H1 (cell line): ENCODE measurements at regions not wholly inside any gene's neighbourhood (a gene's known extent, or its start where the extent isn't known, plus 50 kb on each side); places are given as distances from the start of the nearest gene placed in this dataset.

Experiments
- CTCF ChIA-PET: fragments of 300-600 bp; sonication (Branson Sonifier 250); formaldehyde crosslinking; loops from one replicate; lab custom pipeline; 2021; ENCODE audit not compliant: partially characterized antibody; lab: Charles Lee
- POLR2A ChIA-PET: fragments of 300-600 bp; sonication (Branson Sonifier 250); formaldehyde crosslinking; loops from one replicate; lab custom pipeline; 2021; ENCODE audit warnings: inconsistent platforms; ENCODE audit not compliant: partially characterized antibody; lab: Charles Lee
- DNase-seq, 2 experiments: peaks; one replicate each; pipeline versions ENCODE4 v3.0.0 to v3.0.0-alpha.2; 2010 to 2022; ENCODE audit warnings: low spot score in 2 of 2, low read depth in 1 of 2, mixed read lengths in 1 of 2
- FAIRE-seq: peaks from 2 replicates; lab custom pipeline; 2011; peaks lifted over from hg19 to GRCh38; lab: Jason Lieb, UNC
- H2AFZ ChIP-seq: 2 replicates; pipeline ENCODE4 v1.8.1; 2012; ENCODE audit warnings: low read length, inconsistent platforms
- H2AK5ac ChIP-seq: 2 replicates; pipeline ENCODE4 v1.6.1; 2013; ENCODE audit warnings: low read depth, low read length
- H2BK120ac ChIP-seq: replicated peaks from 2 replicates; pipeline ENCODE3; 2013; ENCODE audit warnings: low read depth, low read length, inconsistent platforms
- H2BK12ac ChIP-seq: 2 replicates; pipeline ENCODE4 v1.6.1; 2013; ENCODE audit warnings: low read depth, low read length
- H2BK15ac ChIP-seq: 2 replicates; pipeline ENCODE4 v1.6.1; 2013; ENCODE audit warnings: low read length
- H2BK20ac ChIP-seq: 2 replicates; pipeline ENCODE4 v1.6.1; 2013; ENCODE audit warnings: low read length
- H2BK5ac ChIP-seq: 2 replicates; pipeline ENCODE4 v1.6.1; 2013; ENCODE audit warnings: low read depth, low read length
- H3K14ac ChIP-seq: 2 replicates; pipeline ENCODE4 v1.6.1; 2013; ENCODE audit warnings: inconsistent platforms; ENCODE audit not compliant: insufficient read length
- H3K18ac ChIP-seq: 2 replicates; pipeline ENCODE4 v1.6.1; 2013; ENCODE audit warnings: low read length; ENCODE audit errors: extremely low read depth
- H3K23ac ChIP-seq: 2 replicates; pipeline ENCODE4 v1.6.1; 2013; ENCODE audit warnings: inconsistent platforms; ENCODE audit not compliant: insufficient read length
- H3K23me2 ChIP-seq: 2 replicates; pipeline ENCODE4 v1.6.1; 2013; ENCODE audit warnings: low read depth, low read length
- H3K27ac ChIP-seq: 2 replicates; pipeline ENCODE4 v1.6.1; 2011; ENCODE audit warnings: low read depth, low read length, inconsistent platforms
- H3K27me3 ChIP-seq, 4 experiments: replicated peaks in 1 of 4; 1 replicate in 1 of 4; 2 replicates in 3 of 4; pipeline versions ENCODE4 v1.6.1 to v1.8.1; 2011 to 2013; ENCODE audit warnings: low read length in 3 of 4, mild to moderate bottlenecking in 3 of 4, inconsistent platforms in 2 of 4, mixed read lengths in 2 of 4, moderate library complexity in 1 of 4; ENCODE audit not compliant: control insufficient read depth in 3 of 4, insufficient read depth in 3 of 4; ENCODE audit errors: extremely low read depth in 1 of 4
- H3K36me3 ChIP-seq, 4 experiments: 2 replicates each; pipeline versions ENCODE4 v1.6.1 to v1.8.1; 2011 to 2013; ENCODE audit warnings: mild to moderate bottlenecking in 4 of 4, low read length in 3 of 4, moderate library complexity in 2 of 4, control low read depth in 1 of 4, inconsistent platforms in 1 of 4; ENCODE audit not compliant: insufficient read depth in 4 of 4, control insufficient read depth in 2 of 4
- H3K4ac ChIP-seq: replicated peaks from 2 replicates; pipeline ENCODE3; 2013; ENCODE audit warnings: low read length, low read depth, mixed read lengths, inconsistent platforms; ENCODE audit not compliant: insufficient read length
- H3K4me1 ChIP-seq, 4 experiments: replicated peaks in 1 of 4; 1 replicate in 1 of 4; 2 replicates in 3 of 4; pipeline versions ENCODE4 v1.6.1 to v1.8.1; 2011 to 2013; ENCODE audit warnings: low read length in 3 of 4, inconsistent platforms in 2 of 4, mixed read lengths in 1 of 4; ENCODE audit not compliant: insufficient read depth in 4 of 4, control insufficient read depth in 3 of 4
- H3K4me2 ChIP-seq, 2 experiments: 2 replicates each; pipeline versions ENCODE4 v1.6.1 to v1.8.1; 2011 to 2013; ENCODE audit warnings: low read depth in 2 of 2, low read length in 2 of 2, control low read depth in 1 of 2, inconsistent platforms in 1 of 2, mild to moderate bottlenecking in 1 of 2; ENCODE audit not compliant: insufficient read depth in 1 of 2
- H3K4me3 ChIP-seq, 4 experiments: fragments of 200-600, 300-600 bp in 1 of 4; sonication (generic), shearing (Covaris generic), sonication (Bioruptor Twin) in 1 of 4; 2 replicates each; pipeline versions ENCODE4 v1.5.1 to v1.8.1; 2011 to 2016; ENCODE audit warnings: low read length in 4 of 4, low read depth in 3 of 4, control low read depth in 2 of 4, inconsistent platforms in 2 of 4, mild to moderate bottlenecking in 2 of 4, mixed read lengths in 1 of 4, moderate library complexity in 1 of 4; ENCODE audit not compliant: insufficient read depth in 2 of 4; ENCODE audit errors: extremely low read depth in 1 of 4
- H3K56ac ChIP-seq: replicated peaks from 2 replicates; pipeline ENCODE3; 2013; ENCODE audit warnings: low read depth, mild to moderate bottlenecking, mixed read lengths, low read length, inconsistent platforms; ENCODE audit not compliant: insufficient read length
- H3K79me1 ChIP-seq: 2 replicates; pipeline ENCODE4 v1.6.1; 2013; ENCODE audit warnings: low read depth, low read length, control low read depth
- H3K79me2 ChIP-seq, 2 experiments: 2 replicates each; pipeline versions ENCODE4 v1.6.1 to v1.8.1; 2012 to 2013; ENCODE audit warnings: low read length in 2 of 2, mild to moderate bottlenecking in 2 of 2, inconsistent platforms in 1 of 2; ENCODE audit not compliant: insufficient read depth in 2 of 2, control insufficient read depth in 1 of 2
- H3K9ac ChIP-seq, 4 experiments: replicated peaks in 1 of 4; 1 replicate in 1 of 4; 2 replicates in 3 of 4; pipeline versions ENCODE4 v1.6.1 to v1.8.1; 2011 to 2013; ENCODE audit warnings: low read depth in 3 of 4, low read length in 3 of 4, control low read depth in 2 of 4, mild to moderate bottlenecking in 2 of 4, moderate library complexity in 2 of 4, inconsistent platforms in 1 of 4; ENCODE audit errors: extremely low read depth in 1 of 4
- H3K9me3 ChIP-seq, 2 experiments: 2 replicates each; pipeline versions ENCODE4 v1.6.1 to v1.8.1; 2012 to 2013; ENCODE audit warnings: mild to moderate bottlenecking in 2 of 2, moderate library complexity in 2 of 2, control low read depth in 1 of 2, inconsistent platforms in 1 of 2, low read depth in 1 of 2, low read length in 1 of 2, mixed read lengths in 1 of 2; ENCODE audit not compliant: insufficient read depth in 2 of 2
- H4K20me1 ChIP-seq, 2 experiments: replicated peaks in 1 of 2; 2 replicates each; pipeline versions ENCODE3 to v1.8.1; 2011 to 2013; ENCODE audit warnings: inconsistent platforms in 2 of 2, low read length in 2 of 2, mild to moderate bottlenecking in 1 of 2; ENCODE audit not compliant: insufficient read depth in 2 of 2, control insufficient read depth in 1 of 2
- H4K5ac ChIP-seq: 2 replicates; pipeline ENCODE4 v1.6.1; 2013; ENCODE audit warnings: low read length, low read depth, mixed read lengths, inconsistent platforms; ENCODE audit not compliant: insufficient read length
- H4K8ac ChIP-seq: 2 replicates; pipeline ENCODE4 v1.8.0; 2013; ENCODE audit warnings: mild to moderate bottlenecking, moderate library complexity, low read length, inconsistent platforms; ENCODE audit not compliant: insufficient read depth; ENCODE audit errors: extremely low read depth
- H4K91ac ChIP-seq: replicated peaks from 2 replicates; pipeline ENCODE3; 2013; ENCODE audit warnings: low read length, mixed read lengths, inconsistent platforms; ENCODE audit not compliant: insufficient read length
- MAFK ChIP-seq: IDR thresholded peaks from 2 replicates; pipeline ENCODE4 v1.6.1; 2012; ENCODE audit warnings: low read depth, mild to moderate bottlenecking, improper control_type of control experiment, low read length
- WGBS, 2 experiments: shearing (Covaris generic) in 1 of 2; methylation state at CpG; one replicate each; pipeline versions ENCODE4 v1.1.6 to v1.1.7; 2013 to 2015; ENCODE audit warnings: low lambda C conversion rate in 2 of 2, mixed read lengths in 2 of 2, inconsistent platforms in 1 of 2, low coverage in 1 of 2, missing lambda C conversion rate in 1 of 2; ENCODE audit not compliant: insufficient replicate concordance in 2 of 2, insufficient coverage in 1 of 2, insufficient read length in 1 of 2; ENCODE audit errors: extremely low coverage in 1 of 2, missing lambda C conversion rate in 1 of 2; 5-methylcytosine and 5-hydroxymethylcytosine counted together

GRCh38 chr7:131061818-131062217 lies 265.9 kb upstream of the MKLN1 start:
- H4K20me1 ChIP-seq = no peaks in the 10 kb centered on the region
- no peak overlapping the region for H3K9ac ChIP-seq
- no peak overlapping the region for H3K14ac ChIP-seq
- no peaks in the 10 kb centered on the region for H3K4me1 ChIP-seq
- no peak overlapping the region for H3K23ac ChIP-seq
- H2BK12ac ChIP-seq = no peak overlapping the region
- H3K27me3 ChIP-seq = no peaks in the 10 kb centered on the region
- no peak overlapping the region for H3K4me2 ChIP-seq
- ChIA-PET CTCF (interaction anchor here (0.8 to 1.3 kb wide), 2 partner anchors 8 to 165 kb away, joined by 4 to 5 read pairs; no protein-coding TSS in a partner anchor), POLR2A (interaction anchor here (0.7 to 1.1 kb wide), 2 partner anchors 97 to 304 kb away, joined by 3 read pairs; no protein-coding TSS in a partner anchor)
- no peak overlapping the region for H4K91ac ChIP-seq
- H3K27ac ChIP-seq = no peak overlapping the region
- H3K56ac ChIP-seq = no peak overlapping the region
- no peak overlapping the region for H2BK5ac ChIP-seq
- no peak overlapping the region for H4K5ac ChIP-seq
- H3K23me2 ChIP-seq = no peaks in the 10 kb centered on the region
- FAIRE-seq = no peak
- H3K18ac ChIP-seq = no peak overlapping the region
- no peak overlapping the region for H2BK15ac ChIP-seq
- H2BK20ac ChIP-seq = no peak overlapping the region
- H2BK120ac ChIP-seq = no peak overlapping the region
- H3K36me3 ChIP-seq = peaks cover 0 to 10% (median 3%) of the 10 kb centered on the region in 4 experiments; a peak in 2 of 8 replicates
- peaks cover 9 to 13% of the 10 kb centered on the region in 2 experiments; a peak in 3 of 4 replicates for H3K9me3 ChIP-seq
- peaks cover 0 to 14% of the 10 kb centered on the region in 2 experiments; a peak in 2 of 4 replicates for H3K79me2 ChIP-seq
- no peak overlapping the region for H3K4me3 ChIP-seq
- no peak overlapping the region for H3K4ac ChIP-seq
- no peak for DNase-seq
- 98% methylated on average over 3 of the region's 4 CpGs; no CpG with 5 or more reads in 1 of the 2 experiments for WGBS, 2 experiments
- no peak overlapping the region for H4K8ac ChIP-seq
- H2AK5ac ChIP-seq = no peak overlapping the region
- H2AFZ ChIP-seq = no peak overlapping the region
- no peaks in the 10 kb centered on the region; the same call in 1 of the 2 replicates for H3K79me1 ChIP-seq
- TF ChIP-seq MAFK = no peak
